22Rv1 (cell line): ENCODE measurements at regions not wholly inside any gene's neighbourhood (a gene's known extent, or its start where the extent isn't known, plus 50 kb on each side); places are given as distances from the start of the nearest gene placed in this dataset.

Source experiments
- H3K27ac ChIP-seq: fragments of 450-650 bp; 2 replicates; pipeline ENCODE4 v1.5.1; 2017
- CTCF ChIP-seq: fragments of 450-650 bp; IDR thresholded peaks from 2 replicates; pipeline ENCODE4 v1.5.1; 2017; ENCODE audit warnings: mild to moderate bottlenecking
- ZFX ChIP-seq: fragments of 450-650 bp; IDR thresholded peaks from 2 replicates; pipeline ENCODE4 v1.6.1; 2017; ENCODE audit warnings: antibody characterized with exemption, borderline replicate concordance

- H3K27ac ChIP-seq: no peak overlapping the region
- TF ChIP-seq ZFX (no peak), CTCF (no peak)
These were observed 506.1 kb downstream of the BCL11A start for GRCh38 chr2:60047347-60047746.

GRCh38 chr2:60046529-60046928 is 506.9 kb downstream of the BCL11A start:
- TF ChIP-seq CTCF (no peak), ZFX (no peak)
- no peak overlapping the region for H3K27ac ChIP-seq

GRCh38 chr2:60045456-60045855 is 508.0 kb downstream of the BCL11A start:
- no peak overlapping the region for H3K27ac ChIP-seq
- TF ChIP-seq CTCF: no peak

GRCh38 chr2:60044484-60044883 is 509.0 kb downstream of the BCL11A start:
- no peak overlapping the region for H3K27ac ChIP-seq
- TF ChIP-seq CTCF: no peak
- TF ChIP-seq ZFX: no peak

GRCh38 chr2:60042023-60042422 is 511.4 kb downstream of the BCL11A start:
- TF ChIP-seq CTCF (no peak), ZFX (no peak)
- H3K27ac ChIP-seq: no peak overlapping the region

GRCh38 chr2:60033325-60033724 is 520.1 kb downstream of the BCL11A start:
- no peak overlapping the region for H3K27ac ChIP-seq
- TF ChIP-seq CTCF (no peak), ZFX (no peak)

- TF ChIP-seq ZFX (no peak), CTCF (no peak)
- H3K27ac ChIP-seq: no peak overlapping the region
These were observed 523.9 kb downstream of the BCL11A start for GRCh38 chr2:60029566-60029883.
